K562 (cell line): ENCODE measurements at regions not wholly inside any gene's neighbourhood (a gene's known extent, or its start where the extent isn't known, plus 50 kb on each side); places are given as distances from the start of the nearest gene placed in this dataset.

Experiments
- ATAC-seq: fragments of 200-7000 bp; cut with Tn5 transposase; 3 replicates; pipeline ENCODE4 v1.9.1; 2020; ENCODE audit warnings: moderate library complexity
- BruUV-seq: library from RNA; stranded (reverse); fragments of 400-500 nt; replicated peaks from 2 replicates; lab custom pipeline; 2021; lab: Mats Ljungman, UMichigan
- CTCF ChIA-PET: fragments of 300-600 bp; formaldehyde crosslinking; extraction: SDS; loops from one replicate; lab custom pipeline; 2021; ENCODE audit warnings: low intra/inter-chr PET ratio; lab: Yijun Ruan, JAX
- POLR2A ChIA-PET: fragments of 300-600, 350-650 bp; sonication (Branson Sonifier 250); formaldehyde crosslinking; extraction: SDS; loops from one replicate; lab custom pipeline; 2021; ENCODE audit warnings: antibody characterized with exemption, inconsistent platforms; lab: Yijun Ruan, JAX
- DNase-seq, 4 experiments: peaks; one replicate each; pipeline versions ENCODE4 v3.0.0 to v3.0.0-alpha.2; 2011 to 2018; ENCODE audit warnings: low spot score in 3 of 4, mixed read lengths in 3 of 4; ENCODE audit errors: extremely low read depth in 1 of 4
- FAIRE-seq: peaks from 2 replicates; lab custom pipeline; 2011; peaks lifted over from hg19 to GRCh38; lab: Jason Lieb, UNC
- H2AFZ ChIP-seq: 2 replicates; pipeline ENCODE4 v1.6.0; 2011; ENCODE audit warnings: low read depth, low read length, control low read depth, inconsistent platforms
- H3K27ac ChIP-seq: fragments of 200-600 bp; 3 replicates; pipeline ENCODE4 v1.8.0; 2011; ENCODE audit warnings: low read depth, mild to moderate bottlenecking, control low read depth, inconsistent platforms, low read length, moderate library complexity, mixed read lengths; ENCODE audit errors: extremely low read depth
- H3K27me3 ChIP-seq, 2 experiments: fragments of 300-600 bp in 1 of 2; 2 replicates in 1 of 2; 3 replicates in 1 of 2; pipeline versions ENCODE4 v1.6.0 to v1.8.0; 2011; ENCODE audit warnings: inconsistent platforms in 2 of 2, low read length in 2 of 2, mild to moderate bottlenecking in 1 of 2, mixed read lengths in 1 of 2, moderate library complexity in 1 of 2; ENCODE audit not compliant: control insufficient read depth in 2 of 2, insufficient read depth in 2 of 2
- H3K36me3 ChIP-seq: fragments of 300-600 bp; 3 replicates; pipeline ENCODE4 v1.8.0; 2011; ENCODE audit warnings: mild to moderate bottlenecking, low read length, inconsistent platforms; ENCODE audit not compliant: control insufficient read depth, insufficient read depth
- H3K4me1 ChIP-seq, 2 experiments: fragments of 200-600 bp in 1 of 2; replicated peaks in 1 of 2; 2 replicates in 1 of 2; 3 replicates in 1 of 2; pipeline versions ENCODE4 v1.5.1 to v1.8.0; 2011; ENCODE audit warnings: inconsistent platforms in 2 of 2, low read length in 2 of 2, mild to moderate bottlenecking in 1 of 2, mixed read lengths in 1 of 2, moderate library complexity in 1 of 2; ENCODE audit not compliant: control insufficient read depth in 2 of 2, insufficient read depth in 2 of 2
- H3K4me2 ChIP-seq: 2 replicates; pipeline ENCODE4 v1.6.1; 2011; ENCODE audit warnings: low read length, control low read depth, inconsistent platforms, mixed read lengths; ENCODE audit not compliant: insufficient read depth
- H3K4me3 ChIP-seq: fragments of 200-600 bp; sonication (generic), shearing (Covaris generic); 2 replicates; pipeline ENCODE4 v1.5.1; 2016; ENCODE audit warnings: control low read depth, inconsistent platforms
- H3K79me2 ChIP-seq: fragments of 200-600 bp; 3 replicates; pipeline ENCODE4 v1.8.0; 2011; ENCODE audit warnings: low read length, inconsistent platforms; ENCODE audit not compliant: control insufficient read depth, insufficient read depth
- H3K9ac ChIP-seq, 2 experiments: 2 replicates each; pipeline versions ENCODE4 v1.6.0 to v1.6.1; 2011; ENCODE audit warnings: low read depth in 2 of 2, low read length in 2 of 2, control low read depth in 1 of 2, inconsistent platforms in 1 of 2, mild to moderate bottlenecking in 1 of 2, mixed read lengths in 1 of 2; ENCODE audit not compliant: insufficient read depth in 1 of 2
- H3K9me1 ChIP-seq: one replicate; pipeline ENCODE4 v1.6.0; 2011; ENCODE audit warnings: inconsistent platforms, mild to moderate bottlenecking, low read length, moderate library complexity; ENCODE audit not compliant: control insufficient read depth, insufficient read depth
- H3K9me3 ChIP-seq: replicated peaks from 2 replicates; pipeline ENCODE4 v1.5.1; 2011; ENCODE audit warnings: low read depth, low read length, inconsistent platforms; ENCODE audit not compliant: control insufficient read depth, insufficient read depth
- H4K20me1 ChIP-seq: replicated peaks from 2 replicates; pipeline ENCODE4 v1.6.1; 2011; ENCODE audit warnings: low read length, inconsistent platforms, mixed read lengths; ENCODE audit not compliant: control insufficient read depth, insufficient read depth
- CBFA2T3 ChIP-seq: fragments of 450-650 bp; IDR thresholded peaks from 2 replicates; pipeline ENCODE4 v1.6.1; 2017
- DACH1 ChIP-seq: fragments of 450-650 bp; IDR thresholded peaks from 2 replicates; pipeline ENCODE4 v1.6.1; 2018; ENCODE audit not compliant: partially characterized antibody
- GTF3C2 ChIP-seq: IDR thresholded peaks from 3 replicates; pipeline ENCODE4 v1.6.1; 2011; ENCODE audit warnings: borderline replicate concordance, mild to moderate bottlenecking, moderate library complexity; ENCODE audit not compliant: insufficient read length; ENCODE audit errors: extremely low read depth
- MITF ChIP-seq: IDR thresholded peaks from 2 replicates; pipeline ENCODE4 v1.6.1; 2014; ENCODE audit warnings: antibody characterized with exemption
- MYC ChIP-seq, 2 experiments: fragments of 250-450 bp in 1 of 2; sonication (Bioruptor Pico) in 1 of 2; IDR thresholded peaks; 2 replicates each; pipeline versions ENCODE4 v1.5.1 to v1.6.1; 2012 to 2021; ENCODE audit warnings: low read depth in 2 of 2, borderline replicate concordance in 1 of 2, improper control_type of control experiment in 1 of 2, low read length in 1 of 2, mild to moderate bottlenecking in 1 of 2, moderate library complexity in 1 of 2
- NFATC3 ChIP-seq: fragments of 450-650 bp; IDR thresholded peaks from 2 replicates; pipeline ENCODE4 v1.6.1; 2017; ENCODE audit warnings: mild to moderate bottlenecking
- NFYB ChIP-seq: IDR thresholded peaks from 2 replicates; pipeline ENCODE4 v1.6.1; 2011; ENCODE audit warnings: mild to moderate bottlenecking, moderate library complexity; ENCODE audit not compliant: insufficient read length; ENCODE audit errors: extremely low read depth
- SREBF1 ChIP-seq: fragments of 150-350 bp; IDR thresholded peaks from 2 replicates; pipeline ENCODE4 v1.6.1; 2014; ENCODE audit warnings: antibody characterized with exemption, low read depth, low read length, borderline replicate concordance
- ZNF134 ChIP-seq: fragments of 250-450 bp; sonication (Bioruptor Pico); conservative IDR thresholded peaks from 2 replicates; pipeline ENCODE4 v1.4.0; 2020
- ZNF174 ChIP-seq: fragments of 250-450 bp; sonication (Bioruptor Pico); IDR thresholded peaks from 2 replicates; pipeline ENCODE4 v1.4.0; 2020; ENCODE audit warnings: mild to moderate bottlenecking
- ZNF274 ChIP-seq: IDR thresholded peaks from 2 replicates; pipeline ENCODE4 v1.6.1; 2011; ENCODE audit warnings: low read depth, mild to moderate bottlenecking, low read length, moderate library complexity, borderline replicate concordance
- ZNF280B ChIP-seq: fragments of 250-450 bp; sonication (Bioruptor Pico); IDR thresholded peaks from 2 replicates; pipeline ENCODE4 v1.5.1; 2021; ENCODE audit warnings: mild to moderate bottlenecking
- ZNF398 ChIP-seq: fragments of 250-450 bp; sonication (Bioruptor Pico); IDR thresholded peaks from 2 replicates; pipeline ENCODE4 v1.8.0; 2021; ENCODE audit warnings: moderate library complexity, mild to moderate bottlenecking, inconsistent platforms
- ZNF507 ChIP-seq: conservative IDR thresholded peaks from 2 replicates; pipeline ENCODE4 v1.6.1; 2017; ENCODE audit warnings: missing genetic modification characterization, missing compliant biosample characterization
- ZNF717 ChIP-seq: fragments of 250-450 bp; sonication (Bioruptor Pico); IDR thresholded peaks from 2 replicates; pipeline ENCODE4 v1.5.0; 2021
- in situ Hi-C: fragments of 300-500 bp; cut with MboI; formaldehyde crosslinking; loops from 4 replicates; pipeline ENCODE4 v1.15.0; 2018; ENCODE audit warnings: inconsistent platforms, mixed read lengths
- intact Hi-C: fragments of 100-400 bp; cut with micrococcal nuclease; formaldehyde crosslinking; loops from 2 replicates; pipeline ENCODE4 v1.14.2; 2022

GRCh38 chr10:61110936-61111335 is 167.0 kb upstream of the RHOBTB1 start:
- no TSS peak for BruUV-seq
- H3K4me1 ChIP-seq: no peaks in the 10 kb centered on the region

More at GRCh38 chr10:61110936-61111335, 167.0 kb upstream of the RHOBTB1 start:
- H3K9me1 ChIP-seq: no peaks in the 10 kb centered on the region
- no peaks in the 10 kb centered on the region for H3K79me2 ChIP-seq
- H3K9me3 ChIP-seq: no peaks in the 10 kb centered on the region
- ChIA-PET POLR2A (no interaction called here), CTCF (no interaction called here)
- no peaks in the 10 kb centered on the region for H4K20me1 ChIP-seq
- in situ Hi-C loops: no loop called here
- H3K36me3 ChIP-seq: no peaks in the 10 kb centered on the region
- intact Hi-C loops: no loop called here
- H2AFZ ChIP-seq: no peak overlapping the region
- no peak for TF ChIP-seq DACH1
- no peak for TF ChIP-seq ZNF274
- TF ChIP-seq ZNF280B: no peak
- no peak for TF ChIP-seq ZNF134 (CRISPR knock-in tag)
- no peak for TF ChIP-seq SREBF1
- TF ChIP-seq GTF3C2: no peak
- no peak for TF ChIP-seq CBFA2T3
- TF ChIP-seq NFYB: no peak
- no peak for TF ChIP-seq ZNF174
- TF ChIP-seq MITF: no peak
- TF ChIP-seq MYC (IDR thresholded peaks at IDR 0.05; ENCODE audit: low read depth, low read length): no peak
- no peak for TF ChIP-seq MYC (CRISPR knock-in tag; IDR thresholded peaks at IDR 0.05; ENCODE audit: borderline replicate concordance, low read depth)
- no peak for TF ChIP-seq NFATC3
- TF ChIP-seq ZNF507 (tag): no peak
- TF ChIP-seq ZNF398 (CRISPR knock-in tag): no peak
- TF ChIP-seq ZNF717 (CRISPR knock-in tag): no peak
- no peak for FAIRE-seq
- H3K4me2 ChIP-seq: no peak overlapping the region
- no peak overlapping the region for H3K9ac ChIP-seq
- H3K4me3 ChIP-seq: no peak overlapping the region
- no peak for DNase-seq
- H3K27ac ChIP-seq: no peak overlapping the region
- no peak for ATAC-seq
- H3K27me3 ChIP-seq: no peaks in the 10 kb centered on the region; a peak in 1 of 5 replicates
